Nucleus accumbens (tissue), 56 donors: ENCODE measurements at regions not wholly inside any gene's neighbourhood (a gene's known extent, or its start where the extent isn't known, plus 50 kb on each side); places are given as distances from the start of the nearest gene placed in this dataset.
"Not testable (repeated sequence)": the region's sequence is repeated elsewhere in the genome, so short reads cannot be mapped to it uniquely, and the experiment has no call there.

Experiments used
- DNase-seq, 56 donors: peaks; one replicate each; lab custom pipeline; 2025; lab: John Stamatoyannopoulos, UW

- no peak for DNase-seq
Measured at GRCh38 chr5:166093312-166093711, 2198.1 kb upstream of the WWC1 start.

- DNase-seq: no peak
Measured at GRCh38 chr5:166102947-166103346, 2188.5 kb upstream of the WWC1 start.

GRCh38 chr5:166111021-166111420 lies 2180.4 kb upstream of the WWC1 start:
- no peak for DNase-seq

- no peak for DNase-seq
Measured at GRCh38 chr5:166117072-166118066, 2174.1 kb upstream of the WWC1 start.

GRCh38 chr5:166119506-166119905 lies 2171.9 kb upstream of the WWC1 start:
- DNase-seq: no peak

GRCh38 chr5:166123717-166124116 lies 2167.7 kb upstream of the WWC1 start:
- DNase-seq: no peak

- DNase-seq: no peak
Measured at GRCh38 chr5:166127766-166128570, 2163.5 kb upstream of the WWC1 start.

- DNase-seq: not testable (repeated sequence)
Measured at GRCh38 chr5:166145107-166145506, 2146.3 kb upstream of the WWC1 start.

- no peak for DNase-seq
Measured at GRCh38 chr5:166163996-166164610, 2127.3 kb upstream of the WWC1 start.

GRCh38 chr5:166165596-166165995 lies 2125.8 kb upstream of the WWC1 start:
- no peak for DNase-seq

- DNase-seq: no peak
Measured at GRCh38 chr5:166166071-166166470, 2125.4 kb upstream of the WWC1 start.

GRCh38 chr5:166172597-166172996 lies 2118.8 kb upstream of the WWC1 start:
- DNase-seq: no peak

GRCh38 chr5:166178411-166179080 lies 2112.9 kb upstream of the WWC1 start:
- DNase-seq: peak in 3 of 56 donors; percentile 1 to 5 (median 3)

GRCh38 chr5:166185185-166185584 lies 2106.3 kb upstream of the WWC1 start:
- DNase-seq: no peak

- no peak for DNase-seq
Measured at GRCh38 chr5:166188501-166189325, 2102.7 kb upstream of the WWC1 start.

- no peak for DNase-seq
Measured at GRCh38 chr5:166192696-166193095, 2098.7 kb upstream of the WWC1 start.

- DNase-seq: no peak
Measured at GRCh38 chr5:166195981-166196380, 2095.5 kb upstream of the WWC1 start.

GRCh38 chr5:166200532-166200931 lies 2090.9 kb upstream of the WWC1 start:
- DNase-seq: no peak

GRCh38 chr5:166211640-166212039 lies 2079.8 kb upstream of the WWC1 start:
- no peak for DNase-seq
